Nephron progenitor cell (in vitro differentiated cells): ENCODE measurements at regions not wholly inside any gene's neighbourhood (a gene's known extent, or its start where the extent isn't known, plus 50 kb on each side); places are given as distances from the start of the nearest gene placed in this dataset.

Experiments used
- DNase-seq: peaks from one replicate; pipeline ENCODE4 v3.0.0; 2021
- H3K27ac Mint-ChIP-seq: 2 replicates; pipeline ENCODE4 v1.8.0; 2021; ENCODE audit warnings: mild to moderate bottlenecking, moderate library complexity, mixed read lengths
- H3K27me3 Mint-ChIP-seq: 2 replicates; pipeline ENCODE4 v1.8.0; 2021; ENCODE audit warnings: mild to moderate bottlenecking, low read depth, mixed read lengths; ENCODE audit not compliant: poor library complexity
- H3K36me3 Mint-ChIP-seq: 2 replicates; pipeline ENCODE4 v1.8.0; 2021; ENCODE audit warnings: low read depth, mixed read lengths
- H3K4me1 Mint-ChIP-seq: 2 replicates; pipeline ENCODE4 v1.8.0; 2021; ENCODE audit warnings: mixed read lengths
- H3K4me3 Mint-ChIP-seq: 2 replicates; pipeline ENCODE4 v1.8.0; 2021; ENCODE audit warnings: mild to moderate bottlenecking, moderate library complexity, mixed read lengths
- H3K9me3 Mint-ChIP-seq: 2 replicates; pipeline ENCODE4 v1.8.0; 2021; ENCODE audit warnings: mild to moderate bottlenecking, moderate library complexity, mixed read lengths
- TF ChIP-seq, protein P1 (sequence below): fragments of 200-600 bp; sonication (generic); IDR thresholded peaks from 2 replicates; pipeline ENCODE4 v1.5.0; 2021; ENCODE audit warnings: antibody characterized with exemption

DNA sequence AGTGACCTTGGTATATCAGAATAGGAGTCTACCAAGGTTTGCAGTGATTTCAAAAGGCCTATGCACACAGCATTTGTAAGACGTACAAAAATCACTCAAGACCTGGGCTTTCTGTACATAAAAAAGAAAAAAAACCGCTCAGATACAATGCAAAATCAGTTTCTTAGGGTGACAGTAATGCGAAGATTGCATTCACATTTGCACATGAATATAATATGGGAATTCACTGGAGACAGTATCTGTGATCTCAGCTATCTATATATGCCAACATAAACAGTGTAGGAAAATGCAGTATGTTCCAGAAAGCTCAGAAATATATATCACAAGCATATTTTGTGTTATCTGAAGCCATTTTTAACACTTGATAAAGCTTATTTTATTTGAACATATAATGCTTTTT lies 176.4 kb upstream of the MYOCD start:
- no peak overlapping the region for H3K4me3 Mint-ChIP-seq
- no peaks in the 10 kb centered on the region for H3K36me3 Mint-ChIP-seq
- no peaks in the 10 kb centered on the region for H3K4me1 Mint-ChIP-seq
- no peak overlapping the region for H3K27ac Mint-ChIP-seq
- TF ChIP-seq, protein P1, sequence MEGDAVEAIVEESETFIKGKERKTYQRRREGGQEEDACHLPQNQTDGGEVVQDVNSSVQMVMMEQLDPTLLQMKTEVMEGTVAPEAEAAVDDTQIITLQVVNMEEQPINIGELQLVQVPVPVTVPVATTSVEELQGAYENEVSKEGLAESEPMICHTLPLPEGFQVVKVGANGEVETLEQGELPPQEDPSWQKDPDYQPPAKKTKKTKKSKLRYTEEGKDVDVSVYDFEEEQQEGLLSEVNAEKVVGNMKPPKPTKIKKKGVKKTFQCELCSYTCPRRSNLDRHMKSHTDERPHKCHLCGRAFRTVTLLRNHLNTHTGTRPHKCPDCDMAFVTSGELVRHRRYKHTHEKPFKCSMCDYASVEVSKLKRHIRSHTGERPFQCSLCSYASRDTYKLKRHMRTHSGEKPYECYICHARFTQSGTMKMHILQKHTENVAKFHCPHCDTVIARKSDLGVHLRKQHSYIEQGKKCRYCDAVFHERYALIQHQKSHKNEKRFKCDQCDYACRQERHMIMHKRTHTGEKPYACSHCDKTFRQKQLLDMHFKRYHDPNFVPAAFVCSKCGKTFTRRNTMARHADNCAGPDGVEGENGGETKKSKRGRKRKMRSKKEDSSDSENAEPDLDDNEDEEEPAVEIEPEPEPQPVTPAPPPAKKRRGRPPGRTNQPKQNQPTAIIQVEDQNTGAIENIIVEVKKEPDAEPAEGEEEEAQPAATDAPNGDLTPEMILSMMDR = no peak
- peaks cover 5% of the 10 kb centered on the region for H3K27me3 Mint-ChIP-seq
- no peak for DNase-seq
- H3K9me3 Mint-ChIP-seq = peaks cover 4% of the 10 kb centered on the region

DNA sequence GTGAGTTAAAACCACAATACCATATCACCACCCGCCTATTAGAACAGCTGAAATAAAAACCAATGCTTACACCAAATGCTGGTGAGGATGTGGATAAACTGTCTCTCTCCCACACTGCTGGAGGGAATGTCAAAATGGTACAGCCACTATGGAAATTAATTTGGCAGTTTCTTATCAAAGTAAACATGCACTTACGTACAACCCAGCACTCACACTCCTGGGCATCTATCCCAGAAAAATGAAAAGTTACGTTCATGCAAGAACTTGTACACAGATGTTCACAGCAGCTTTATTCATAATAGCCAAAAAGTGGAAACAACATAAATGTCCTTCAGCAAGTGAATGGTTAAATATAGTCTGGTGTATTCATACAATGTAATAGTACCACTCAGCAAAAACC lies 173.2 kb upstream of the MYOCD start:
- H3K36me3 Mint-ChIP-seq = no peaks in the 10 kb centered on the region
- H3K9me3 Mint-ChIP-seq = no peaks in the 10 kb centered on the region
- no peaks in the 10 kb centered on the region for H3K4me1 Mint-ChIP-seq
- DNase-seq = no peak
- TF ChIP-seq, protein P1 = no peak
- H3K27me3 Mint-ChIP-seq = peaks cover 8% of the 10 kb centered on the region
- no peak overlapping the region for H3K4me3 Mint-ChIP-seq
- no peak overlapping the region for H3K27ac Mint-ChIP-seq

DNA sequence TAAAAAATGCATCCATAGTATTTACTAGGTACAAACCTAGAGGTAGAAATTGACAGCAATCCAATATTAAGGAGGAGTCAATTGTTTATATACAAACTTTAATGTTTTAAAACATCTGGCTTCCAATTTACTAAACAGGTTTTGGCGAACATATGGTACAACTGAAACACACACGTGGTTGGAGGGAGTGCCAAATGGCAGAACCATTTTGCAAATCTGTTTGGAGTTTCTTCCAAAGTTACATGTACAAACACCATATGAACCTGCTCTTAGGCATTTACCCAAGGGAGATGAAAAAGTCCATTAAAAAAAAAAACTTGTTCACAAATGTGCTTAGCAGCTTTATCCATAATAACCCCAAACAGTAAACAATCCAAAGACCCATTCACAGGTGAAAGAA lies 159.8 kb upstream of the MYOCD start:
- no peaks in the 10 kb centered on the region for H3K4me1 Mint-ChIP-seq
- no peak overlapping the region for H3K4me3 Mint-ChIP-seq
- TF ChIP-seq, protein P1 = no peak
- H3K27me3 Mint-ChIP-seq = no peaks in the 10 kb centered on the region
- no peaks in the 10 kb centered on the region for H3K9me3 Mint-ChIP-seq
- no peaks in the 10 kb centered on the region for H3K36me3 Mint-ChIP-seq
- no peak for DNase-seq
- H3K27ac Mint-ChIP-seq = no peak overlapping the region

DNA sequence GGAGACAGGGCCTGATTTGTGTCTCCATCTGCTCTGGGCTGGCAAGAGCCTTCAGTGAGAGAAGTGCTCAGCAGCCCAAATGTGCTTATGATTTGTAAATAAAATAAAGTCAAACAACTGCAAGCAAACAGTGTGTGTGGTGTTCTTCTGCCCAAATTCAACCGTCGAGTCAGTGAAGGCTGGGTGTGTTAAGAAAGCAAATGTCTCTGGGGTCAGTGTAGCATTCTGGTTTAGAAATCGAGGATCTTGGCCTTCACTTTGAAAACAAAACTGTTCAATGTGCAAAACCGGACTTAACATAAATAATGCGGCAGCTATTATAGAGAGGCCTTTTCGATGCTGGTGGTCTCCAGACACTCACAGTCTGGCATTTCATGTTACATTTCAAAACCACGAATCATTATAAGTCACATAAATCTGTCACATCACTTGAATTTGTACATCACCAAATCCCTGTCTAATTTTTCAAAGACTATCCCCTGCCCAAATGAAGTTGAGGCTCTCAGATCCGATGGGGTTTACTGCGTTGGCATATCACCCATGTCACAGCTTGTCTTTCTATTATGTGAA lies 158.6 kb upstream of the MYOCD start:
- no peaks in the 10 kb centered on the region for H3K4me1 Mint-ChIP-seq
- no peak for DNase-seq
- TF ChIP-seq, protein P1 = no peak
- H3K4me3 Mint-ChIP-seq = no peak overlapping the region
- peaks cover 3% of the 10 kb centered on the region for H3K27me3 Mint-ChIP-seq
- no peaks in the 10 kb centered on the region for H3K9me3 Mint-ChIP-seq
- H3K36me3 Mint-ChIP-seq = no peaks in the 10 kb centered on the region
- H3K27ac Mint-ChIP-seq = no peak overlapping the region

DNA sequence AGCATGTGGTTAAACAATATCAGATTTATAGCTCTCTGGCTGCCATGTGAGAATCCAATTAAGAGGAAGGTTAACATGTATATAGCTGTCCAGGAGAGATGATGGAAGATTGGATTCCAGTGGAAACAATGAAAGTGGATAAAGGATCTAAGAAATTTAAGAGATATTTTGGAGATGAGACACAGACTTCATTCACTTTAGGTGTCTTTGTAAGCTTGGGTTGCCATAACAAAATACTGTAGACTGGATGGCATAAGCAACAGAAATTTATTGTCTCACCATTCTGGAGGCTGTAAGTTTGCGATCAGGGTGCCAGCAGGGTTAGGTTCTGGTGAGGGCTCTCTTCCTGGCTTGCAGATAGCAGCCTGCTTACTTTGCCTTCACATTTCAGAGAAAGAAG lies 155.9 kb upstream of the MYOCD start:
- Mint-ChIP-seq H3K27me3 (peaks cover 4% of the 10 kb centered on the region), H3K36me3 (no peaks in the 10 kb centered on the region), H3K27ac (no peak overlapping the region), H3K4me1 (no peaks in the 10 kb centered on the region), H3K4me3 (no peak overlapping the region), H3K9me3 (no peaks in the 10 kb centered on the region)
- DNase-seq = no peak
- TF ChIP-seq, protein P1 = no peak

DNA sequence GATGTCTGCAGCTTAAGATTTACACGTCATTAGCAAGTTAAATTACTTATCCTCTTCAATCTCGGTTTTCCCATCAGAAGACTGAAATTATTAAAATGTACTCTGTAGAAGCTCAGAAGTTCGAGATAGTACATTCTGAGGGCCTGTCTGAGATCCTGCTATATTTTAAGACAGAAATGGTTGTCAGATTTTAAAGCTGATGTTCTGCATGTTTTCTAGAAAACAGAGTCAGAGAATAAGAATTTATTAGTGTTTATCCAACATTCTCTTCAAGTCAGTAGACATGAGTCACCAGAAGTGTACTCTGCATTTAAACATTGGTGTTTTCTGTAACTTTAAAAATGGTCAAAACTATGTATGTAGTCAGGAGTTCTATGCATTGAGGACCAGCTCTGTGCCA lies 155.2 kb upstream of the MYOCD start:
- Mint-ChIP-seq H3K36me3 (no peaks in the 10 kb centered on the region), H3K27ac (no peak overlapping the region), H3K27me3 (peaks cover 4% of the 10 kb centered on the region), H3K4me3 (no peak overlapping the region), H3K4me1 (no peaks in the 10 kb centered on the region), H3K9me3 (no peaks in the 10 kb centered on the region)
- TF ChIP-seq, protein P1 = no peak
- DNase-seq = no peak
